Naive thymus-derived CD4-positive, alpha-beta T cell (primary cell): ENCODE measurements at regions not wholly inside any gene's neighbourhood (a gene's known extent, or its start where the extent isn't known, plus 50 kb on each side); places are given as distances from the start of the nearest gene placed in this dataset.
A peak's percentile ranks its signal among the peaks of the same experiment; 100 is the strongest.

Experiments used
- ATAC-seq: fragments of 150-1000 bp; cut with Tn5 transposase; 2 replicates; pipeline ENCODE4 v1.10.0; 2021; ENCODE audit warnings: mild to moderate bottlenecking, moderate library complexity
- CTCF ChIA-PET: fragments of 350-600 bp; sonication (Branson Sonifier 250); formaldehyde crosslinking; loops from one replicate; lab custom pipeline; 2021; ENCODE audit warnings: antibody characterized with exemption; lab: Charles Lee
- POLR2A ChIA-PET: fragments of 350-600 bp; sonication (Branson Sonifier 250); formaldehyde crosslinking; loops from one replicate; lab custom pipeline; 2021; ENCODE audit warnings: antibody characterized with exemption, inconsistent platforms; lab: Charles Lee
- DNase-seq, 9 donors: peaks; one replicate each; pipeline versions ENCODE4 v3.0.0 to v3.0.0-alpha.2; 2020 to 2022; ENCODE audit warnings: mixed read lengths in 1 of 9
- H3K27ac ChIP-seq: one replicate; pipeline ENCODE4 v1.7.0; 2013; ENCODE audit warnings: mild to moderate bottlenecking, low read depth, low read length, moderate library complexity
- H3K27me3 ChIP-seq, 2 donors: one replicate each; pipeline ENCODE4 v1.7.0; 2013; ENCODE audit warnings: low read length in 2 of 2, mild to moderate bottlenecking in 2 of 2, moderate library complexity in 2 of 2; ENCODE audit not compliant: control insufficient read depth in 2 of 2, insufficient read depth in 2 of 2
- H3K36me3 ChIP-seq, 3 experiments: 1 replicate in 2 of 3; 2 replicates in 1 of 3; pipeline ENCODE4 v1.7.0; 2013; ENCODE audit warnings: low read length in 3 of 3, mild to moderate bottlenecking in 3 of 3, moderate library complexity in 1 of 3; ENCODE audit not compliant: insufficient read depth in 3 of 3, control insufficient read depth in 2 of 3
- H3K4me1 ChIP-seq, 2 donors: one replicate each; pipeline ENCODE4 v1.7.0; 2013; ENCODE audit warnings: low read length in 2 of 2, mild to moderate bottlenecking in 2 of 2, moderate library complexity in 1 of 2; ENCODE audit not compliant: control insufficient read depth in 2 of 2, insufficient read depth in 2 of 2
- H3K4me3 ChIP-seq: 2 replicates; pipeline ENCODE4 v1.7.0; 2013; ENCODE audit warnings: mild to moderate bottlenecking, low read length
- H3K9me3 ChIP-seq, 3 experiments: 1 replicate in 2 of 3; 2 replicates in 1 of 3; pipeline ENCODE4 v1.7.0; 2013; ENCODE audit warnings: low read length in 3 of 3; ENCODE audit not compliant: control insufficient read depth in 2 of 3
- H3K27ac Mint-ChIP-seq, 9 donors: one replicate each; pipeline ENCODE4 v1.8.0; 2020 to 2022; ENCODE audit warnings: mixed read lengths in 9 of 9, mild to moderate bottlenecking in 8 of 9, moderate library complexity in 5 of 9, inconsistent platforms in 2 of 9
- H3K27me3 Mint-ChIP-seq, 5 donors: one replicate each; pipeline ENCODE4 v1.8.0; 2021 to 2022; ENCODE audit warnings: mixed read lengths in 5 of 5, mild to moderate bottlenecking in 1 of 5
- H3K36me3 Mint-ChIP-seq, 5 donors: one replicate each; pipeline ENCODE4 v1.8.0; 2020 to 2022; ENCODE audit warnings: mixed read lengths in 5 of 5, mild to moderate bottlenecking in 3 of 5, inconsistent platforms in 1 of 5
- H3K4me1 Mint-ChIP-seq, 7 donors: one replicate each; pipeline ENCODE4 v1.8.0; 2020 to 2022; ENCODE audit warnings: mixed read lengths in 7 of 7, mild to moderate bottlenecking in 3 of 7, inconsistent platforms in 1 of 7
- H3K4me3 Mint-ChIP-seq, 10 donors: one replicate each; pipeline ENCODE4 v1.8.0; 2020 to 2022; ENCODE audit warnings: mild to moderate bottlenecking in 10 of 10, mixed read lengths in 10 of 10, moderate library complexity in 6 of 10, inconsistent platforms in 2 of 10
- H3K9me3 Mint-ChIP-seq, 11 donors: one replicate each; pipeline ENCODE4 v1.8.0; 2020 to 2022; ENCODE audit warnings: mixed read lengths in 11 of 11, mild to moderate bottlenecking in 4 of 11, inconsistent platforms in 1 of 11, moderate library complexity in 1 of 11
- intact Hi-C, 2 donors: fragments of 100-400 bp; cut with micrococcal nuclease; formaldehyde crosslinking; loops; one replicate each; pipeline ENCODE4 v1.15.1; 2023

GRCh38 chr2:195475336-195475735 is 181.7 kb upstream of the SLC39A10 start:
- Mint-ChIP-seq H3K4me1 (peaks cover 2 to 41% (median 20%) of the 10 kb centered on the region in 7 donors), H3K27ac (peak overlapping the region in 2 of 9 donors; percentile 15 to 31), H3K36me3 (peaks cover 0 to 29% (median 5%) of the 10 kb centered on the region in 5 donors), H3K9me3 (peaks cover 0 to 17% (median 0%) of the 10 kb centered on the region in 11 donors), H3K4me3 (no peak overlapping the region), H3K27me3 (no peaks in the 10 kb centered on the region)
- H3K4me1 ChIP-seq: peaks cover 6 to 8% of the 10 kb centered on the region in 2 donors
- ATAC-seq (no peak), DNase-seq (no peak)
- CTCF ChIA-PET: interaction anchor here (0.7 kb wide), 1 partner anchor 10 kb away, joined by 4 read pairs; no protein-coding TSS in a partner anchor
- no peaks in the 10 kb centered on the region for H3K36me3 ChIP-seq
- no peaks in the 10 kb centered on the region for H3K9me3 ChIP-seq
- H3K27ac ChIP-seq: no peak overlapping the region
- intact Hi-C loops: no loop called here
- POLR2A ChIA-PET: no interaction called here
- no peaks in the 10 kb centered on the region for H3K27me3 ChIP-seq
- H3K4me3 ChIP-seq: no peak overlapping the region

GRCh38 chr2:195473862-195474261 is 183.2 kb upstream of the SLC39A10 start:
- Mint-ChIP-seq H3K36me3 (peaks cover 0 to 22% (median 5%) of the 10 kb centered on the region in 5 donors), H3K4me1 (peaks cover 2 to 28% (median 23%) of the 10 kb centered on the region in 7 donors), H3K9me3 (peaks cover 0 to 14% (median 0%) of the 10 kb centered on the region in 11 donors), H3K27ac (peak overlapping the region in 2 of 9 donors; percentile 6 to 76), H3K4me3 (no peak overlapping the region), H3K27me3 (no peaks in the 10 kb centered on the region)
- POLR2A ChIA-PET: interaction anchor here (0.6 kb wide), 1 partner anchor 1979 kb away, joined by 3 read pairs; the partner anchor contains the start of gene COQ10B
- no peaks in the 10 kb centered on the region for H3K36me3 ChIP-seq
- CTCF ChIA-PET: interaction anchor here (0.6 kb wide), 1 partner anchor 23 kb away, joined by 3 read pairs; no protein-coding TSS in a partner anchor
- no peaks in the 10 kb centered on the region for H3K27me3 ChIP-seq
- peaks cover 6 to 8% of the 10 kb centered on the region in 2 donors for H3K4me1 ChIP-seq
- DNase-seq (no peak), ATAC-seq (peak; percentile 20)
- no peaks in the 10 kb centered on the region for H3K9me3 ChIP-seq
- no peak overlapping the region for H3K4me3 ChIP-seq
- no peak overlapping the region for H3K27ac ChIP-seq
- intact Hi-C loops: loop anchor here in 1 of 2 donors (5.0 kb wide), 1 partner anchor 87 kb away; no protein-coding TSS in a partner anchor

- Mint-ChIP-seq H3K27me3 (no peaks in the 10 kb centered on the region), H3K27ac (no peak overlapping the region), H3K4me3 (peak overlapping the region in 2 of 10 donors; percentile 23 to 34), H3K36me3 (peaks cover 0 to 23% (median 8%) of the 10 kb centered on the region in 5 donors), H3K9me3 (peaks cover 0 to 15% (median 2%) of the 10 kb centered on the region in 11 donors), H3K4me1 (peaks cover 9 to 30% (median 28%) of the 10 kb centered on the region in 7 donors)
- intact Hi-C loops: loop anchor here in 1 of 2 donors (5.0 kb wide), 1 partner anchor 85 kb away; no protein-coding TSS in a partner anchor
- Histone ChIP-seq H3K4me1 (peaks cover under 1 to 8% of the 10 kb centered on the region in 2 donors), H3K27ac (no peak overlapping the region), H3K36me3 (no peaks in the 10 kb centered on the region), H3K4me3 (no peak overlapping the region), H3K27me3 (no peaks in the 10 kb centered on the region), H3K9me3 (no peaks in the 10 kb centered on the region)
- DNase-seq (no peak), ATAC-seq (no peak)
- CTCF ChIA-PET: no interaction called here
- POLR2A ChIA-PET: interaction anchor here (0.6 kb wide), 1 partner anchor 290 kb away, joined by 5 read pairs; no protein-coding TSS in a partner anchor
Observed at GRCh38 chr2:195472501-195473234, 184.4 kb upstream of the SLC39A10 start.

DNA sequence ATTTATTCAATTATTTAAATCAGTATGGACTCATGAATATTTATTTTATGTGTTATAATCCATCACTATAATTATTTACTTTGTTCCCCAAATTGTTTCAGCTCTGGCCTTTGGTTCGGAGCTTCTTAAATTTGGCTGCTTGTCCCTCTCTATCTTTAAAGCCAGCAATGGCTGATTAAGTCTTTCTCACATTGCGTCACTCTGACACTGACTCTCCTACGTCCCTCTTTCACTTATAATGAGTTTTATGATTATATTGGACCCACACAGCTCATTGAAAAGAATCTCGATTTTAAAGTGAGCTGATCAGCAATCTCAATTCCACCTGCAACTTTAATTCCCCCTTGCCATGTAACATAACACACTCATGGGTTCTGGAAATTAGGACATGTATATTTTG is 185.2 kb upstream of the SLC39A10 start:
- Histone ChIP-seq H3K27ac (no peak overlapping the region), H3K36me3 (no peaks in the 10 kb centered on the region), H3K9me3 (no peaks in the 10 kb centered on the region), H3K4me1 (peaks cover 0 to 8% of the 10 kb centered on the region in 2 donors), H3K4me3 (no peak overlapping the region), H3K27me3 (no peaks in the 10 kb centered on the region)
- CTCF ChIA-PET: no interaction called here
- no peak for DNase-seq
- POLR2A ChIA-PET: no interaction called here
- Mint-ChIP-seq H3K36me3 (peaks cover 0 to 19% (median 4%) of the 10 kb centered on the region in 5 donors), H3K27ac (no peak overlapping the region), H3K4me3 (no peak overlapping the region), H3K27me3 (no peaks in the 10 kb centered on the region), H3K4me1 (peaks cover 9 to 26% (median 23%) of the 10 kb centered on the region in 7 donors), H3K9me3 (peaks cover 0 to 12% (median 2%) of the 10 kb centered on the region in 11 donors)
- intact Hi-C loops: loop anchor here in 1 of 2 donors (5.0 kb wide), 1 partner anchor 85 kb away; no protein-coding TSS in a partner anchor
- no peak for ATAC-seq

DNA sequence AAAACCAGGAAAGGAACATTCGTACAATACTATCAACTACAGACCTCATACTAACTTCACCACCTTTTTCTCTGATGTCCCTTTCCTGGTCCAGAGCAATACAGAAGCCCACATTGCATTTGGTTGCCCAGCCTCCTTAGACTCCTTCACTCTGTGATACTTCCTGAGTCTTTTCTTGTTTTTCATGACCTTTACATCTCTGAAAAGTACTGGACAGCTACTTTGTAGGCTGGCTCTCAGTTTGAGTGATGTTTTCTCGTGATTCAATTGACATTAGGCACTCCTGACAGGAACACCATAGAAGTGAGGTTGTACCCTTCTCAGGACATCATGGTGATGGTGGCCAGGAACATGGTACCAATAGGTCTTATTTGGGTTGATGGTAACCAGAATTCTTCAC is 185.9 kb upstream of the SLC39A10 start:
- CTCF ChIA-PET: no interaction called here

GRCh38 chr2:195470622-195471021 is 186.4 kb upstream of the SLC39A10 start:
- Mint-ChIP-seq H3K27ac (no peak overlapping the region), H3K9me3 (peaks cover 0 to 17% (median 9%) of the 10 kb centered on the region in 11 donors)
- H3K9me3 ChIP-seq: no peaks in the 10 kb centered on the region

More for the DNA sequence above, 185.9 kb upstream of the SLC39A10 start:
- intact Hi-C loops: loop anchor here in 1 of 2 donors (5.0 kb wide), 1 partner anchor 84 kb away; no protein-coding TSS in a partner anchor
- DNase-seq (no peak), ATAC-seq (no peak)
- H3K9me3 Mint-ChIP-seq: peaks cover 0 to 17% (median 7%) of the 10 kb centered on the region in 11 donors
- Histone ChIP-seq H3K27me3 (no peaks in the 10 kb centered on the region), H3K27ac (no peak overlapping the region), H3K4me1 (peaks cover 0 to 8% of the 10 kb centered on the region in 2 donors), H3K9me3 (no peaks in the 10 kb centered on the region), H3K4me3 (no peak overlapping the region), H3K36me3 (no peaks in the 10 kb centered on the region)
- POLR2A ChIA-PET: no interaction called here
- H3K27me3 Mint-ChIP-seq: no peaks in the 10 kb centered on the region
- H3K4me3 Mint-ChIP-seq: no peak overlapping the region
- no peak overlapping the region for H3K27ac Mint-ChIP-seq
- peaks cover 9 to 26% (median 23%) of the 10 kb centered on the region in 7 donors for H3K4me1 Mint-ChIP-seq
- H3K36me3 Mint-ChIP-seq: peaks cover 0 to 21% (median 4%) of the 10 kb centered on the region in 5 donors

More at GRCh38 chr2:195470622-195471021, 186.4 kb upstream of the SLC39A10 start:
- no peak for DNase-seq
- no peaks in the 10 kb centered on the region for H3K36me3 ChIP-seq
- ATAC-seq: no peak
- no peaks in the 10 kb centered on the region for H3K27me3 Mint-ChIP-seq
- no peak overlapping the region for H3K4me3 Mint-ChIP-seq
- peaks cover 3 to 26% (median 5%) of the 10 kb centered on the region in 5 donors for H3K36me3 Mint-ChIP-seq
- H3K27me3 ChIP-seq: no peaks in the 10 kb centered on the region
- intact Hi-C loops: loop anchor here in 1 of 2 donors (5.0 kb wide), 1 partner anchor 83 kb away; no protein-coding TSS in a partner anchor
- no peak overlapping the region for H3K4me3 ChIP-seq
- ChIA-PET CTCF (no interaction called here), POLR2A (no interaction called here)
- peaks cover 11 to 26% (median 24%) of the 10 kb centered on the region in 7 donors for H3K4me1 Mint-ChIP-seq
- no peak overlapping the region for H3K27ac ChIP-seq
- H3K4me1 ChIP-seq: peaks cover 0 to 8% of the 10 kb centered on the region in 2 donors
